ENCODE measurements at regions not wholly inside any gene's neighbourhood (a gene's known extent, or its start where the extent isn't known, plus 50 kb on each side); places are given as distances from the start of the nearest gene placed in this dataset.
"Not testable (repeated sequence)": the region's sequence is repeated elsewhere in the genome, so short reads cannot be mapped to it uniquely, and the experiment has no call there.

DNA sequence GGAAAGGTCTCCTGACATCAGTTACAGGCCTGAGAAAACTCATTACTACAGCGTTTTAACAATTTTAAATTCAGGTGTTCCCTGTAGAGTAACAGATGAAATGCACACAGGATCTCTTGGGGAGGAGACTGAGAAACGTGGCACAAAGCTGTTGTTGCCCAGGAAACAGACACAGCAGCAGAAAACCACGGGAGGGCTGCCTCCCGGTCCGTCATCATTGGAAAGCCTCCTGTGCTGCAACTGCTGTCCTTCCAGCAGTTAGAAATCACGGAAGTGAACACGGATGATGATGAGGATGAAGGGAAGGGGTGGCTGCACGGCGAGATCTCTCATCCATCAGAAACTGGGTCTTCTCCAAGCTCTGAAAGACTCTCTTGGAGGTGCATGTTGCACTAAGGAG, 94.6 kb upstream of the RNF32 start:
- DNase-seq, result no peak

DNA sequence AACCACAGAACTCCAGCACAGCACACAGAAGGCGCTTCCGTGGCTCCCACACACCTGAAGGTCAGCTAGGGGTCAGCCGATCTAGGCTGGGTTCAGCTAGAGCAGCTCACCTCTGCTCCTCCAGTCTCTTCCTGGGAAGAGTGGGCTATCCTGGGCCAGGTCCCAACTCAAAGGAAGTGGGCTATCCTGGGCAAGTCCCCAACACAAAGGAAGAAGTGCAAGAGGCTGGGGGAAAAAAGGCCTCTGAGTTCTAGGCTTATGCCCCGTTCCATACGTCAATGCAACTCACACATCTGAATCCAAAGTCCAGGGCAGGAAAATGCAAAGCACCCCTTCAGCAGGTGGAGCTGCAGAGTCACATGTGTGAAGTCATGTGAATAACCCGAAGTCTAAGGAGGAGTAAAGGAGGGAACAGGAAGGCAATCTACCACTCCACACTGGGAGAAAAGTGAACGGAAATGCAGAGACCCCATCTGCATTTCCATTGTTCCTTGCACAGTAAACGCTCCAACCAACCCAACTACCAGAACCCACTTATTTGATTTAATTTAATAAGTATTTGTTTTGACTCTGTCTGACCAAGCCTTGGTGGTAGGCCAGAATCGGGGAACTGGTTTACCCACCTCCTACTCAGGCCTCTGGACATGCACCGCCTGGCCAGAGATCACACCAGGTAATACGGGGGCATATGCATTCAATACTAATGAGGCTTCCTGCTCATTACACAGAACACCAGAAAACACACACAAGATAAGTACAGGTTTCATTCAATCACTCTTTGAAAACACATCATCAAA, 95.5 kb upstream of the RNF32 start:
- DNase-seq, result no peak

DNA sequence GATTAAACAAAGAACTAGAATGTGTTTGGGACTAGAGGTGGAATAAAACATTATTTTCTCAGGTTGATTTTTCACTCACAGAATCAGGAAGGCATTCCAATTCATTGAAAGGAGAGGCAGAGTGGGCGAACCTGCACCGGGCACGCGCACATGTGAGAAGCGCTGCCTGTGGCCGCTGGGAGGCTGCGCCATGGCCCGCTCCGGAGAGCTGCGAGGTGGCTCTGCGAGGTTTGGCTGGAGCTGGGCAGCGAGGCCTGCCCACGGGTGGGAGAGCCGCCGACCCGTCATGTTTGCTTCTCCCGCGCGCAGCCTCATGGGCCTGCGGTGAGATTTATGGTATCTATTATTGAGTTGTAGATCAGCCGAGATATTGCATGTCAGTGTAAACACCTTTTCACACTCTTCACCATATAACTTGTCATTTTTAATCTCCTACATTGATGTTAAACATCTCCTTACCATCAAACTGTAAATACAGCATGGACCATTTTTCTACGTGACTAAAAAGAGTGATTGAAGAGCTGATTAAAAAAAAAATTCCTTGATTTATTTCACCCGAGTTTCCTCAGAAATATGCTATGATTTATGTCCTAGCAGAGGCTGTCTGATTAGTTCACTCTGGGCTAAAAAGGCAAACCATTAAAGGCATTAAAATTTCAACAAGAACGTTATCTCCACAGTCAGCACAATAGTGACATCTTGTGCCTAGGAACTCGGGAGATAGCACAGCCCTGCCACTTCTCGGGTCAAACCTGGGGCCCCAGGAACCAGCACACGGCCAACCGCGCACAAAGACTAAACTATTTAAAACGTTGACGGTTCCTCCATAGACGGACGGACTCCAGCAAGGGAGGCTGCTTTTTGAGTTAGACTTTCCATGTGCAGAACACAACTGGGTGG, 96.6 kb upstream of the RNF32 start:
- DNase-seq, result no peak

DNA sequence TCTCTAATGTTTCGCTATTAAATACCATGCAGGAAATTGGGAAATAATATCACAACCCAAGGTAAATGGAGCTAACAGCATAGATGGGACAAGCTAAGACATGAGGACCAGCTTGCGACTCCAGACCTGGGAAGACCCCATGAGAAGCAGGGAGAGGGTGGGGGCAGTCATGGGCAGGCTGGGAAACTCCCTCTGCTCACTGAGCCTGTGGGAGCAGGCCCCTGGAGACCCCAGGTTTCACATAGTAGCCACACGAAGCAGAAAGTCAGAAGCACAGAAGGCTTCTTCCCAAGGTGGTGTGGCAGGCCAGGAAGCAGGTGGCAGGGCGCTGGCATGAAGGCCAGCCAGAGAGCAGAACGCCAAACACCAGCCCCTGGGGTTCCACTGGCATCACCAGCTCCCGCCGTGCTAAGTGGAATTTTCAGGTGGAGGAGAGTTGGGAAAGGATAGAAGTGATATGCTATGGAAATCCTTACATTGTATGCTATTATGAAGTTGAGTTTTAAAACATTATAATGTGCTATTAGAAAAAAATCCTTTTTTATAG, 99.9 kb upstream of the RNF32 start:
- no peak for DNase-seq

DNA sequence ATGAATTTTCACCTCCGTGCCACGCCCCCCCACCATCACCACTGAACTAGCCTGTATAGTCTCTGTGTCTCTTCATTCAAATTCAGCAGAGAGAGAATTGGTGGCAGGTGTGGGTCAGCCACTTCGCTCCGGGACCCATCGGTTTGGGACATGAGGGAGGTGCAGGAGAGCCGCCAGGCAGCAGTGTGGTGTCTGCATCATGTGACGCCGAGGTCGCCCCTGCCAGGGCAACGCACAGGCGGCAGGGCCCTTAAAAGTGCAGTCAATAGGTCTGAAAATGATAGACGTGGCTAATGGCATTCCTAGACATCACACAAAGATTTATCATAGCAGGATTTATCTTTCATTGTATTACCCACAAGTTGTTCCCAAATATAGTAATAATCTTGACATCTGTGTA, 100.6 kb upstream of the RNF32 start:
- DNase-seq, result no peak

DNA sequence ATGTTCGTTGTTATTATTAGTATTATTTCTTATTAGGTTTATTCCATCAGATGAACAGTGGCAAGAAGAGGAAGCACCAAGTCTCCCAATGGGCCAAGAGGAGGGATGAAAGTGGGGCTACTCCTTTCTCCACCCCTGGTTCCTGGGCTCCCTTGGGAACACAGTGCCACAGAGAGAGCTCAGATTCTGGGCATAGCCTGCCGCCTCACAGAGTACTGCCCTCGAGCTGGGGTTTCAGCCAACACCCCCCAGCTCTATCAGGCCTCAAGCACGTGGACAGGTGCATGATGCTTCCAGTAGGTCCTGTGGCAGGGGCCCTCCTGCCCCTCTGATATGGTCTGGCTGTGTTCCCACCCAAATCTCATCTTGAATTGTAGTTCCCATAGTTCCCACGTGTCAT, 103.6 kb upstream of the RNF32 start:
- DNase-seq, result no peak

DNA sequence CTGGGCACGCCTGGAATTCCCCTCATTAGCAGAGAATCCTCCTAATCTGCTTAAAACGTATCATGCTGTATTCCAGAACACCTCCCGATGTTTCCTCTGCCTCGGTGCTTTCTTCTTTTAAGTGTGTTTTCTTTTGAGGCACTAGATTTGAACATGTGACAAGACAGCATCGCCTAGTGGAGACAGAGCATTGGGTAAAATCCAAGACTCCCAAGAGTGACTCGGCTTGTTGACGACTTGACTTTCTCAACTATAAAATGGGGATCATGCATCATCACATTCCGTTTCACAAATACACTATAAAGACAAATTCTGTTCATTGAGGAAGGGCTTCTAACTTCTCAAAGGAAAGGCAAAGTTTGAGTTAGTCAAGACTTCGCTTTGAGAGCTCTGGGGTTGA, 105.6 kb upstream of the RNF32 start:
- DNase-seq, result no peak

DNA sequence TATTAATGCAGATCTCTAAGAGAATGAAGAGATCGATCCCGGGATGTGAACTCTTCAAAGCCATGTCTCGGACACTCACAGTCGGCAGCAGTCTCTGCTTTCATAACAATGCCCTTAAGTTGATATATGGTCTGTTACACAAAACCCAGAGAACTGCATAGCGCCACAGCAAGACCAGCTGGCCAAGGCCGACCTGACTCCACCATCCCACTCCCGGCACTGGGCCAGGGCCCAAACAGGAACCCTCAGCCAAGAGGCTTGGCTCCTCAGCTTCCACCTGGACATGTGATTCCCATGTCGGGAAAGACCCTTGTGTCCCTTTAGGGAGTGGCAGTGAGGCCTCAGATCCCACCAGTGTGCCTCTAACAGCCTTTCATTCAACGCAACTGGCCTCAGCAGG, 106.6 kb upstream of the RNF32 start:
- DNase-seq, result no peak

DNA sequence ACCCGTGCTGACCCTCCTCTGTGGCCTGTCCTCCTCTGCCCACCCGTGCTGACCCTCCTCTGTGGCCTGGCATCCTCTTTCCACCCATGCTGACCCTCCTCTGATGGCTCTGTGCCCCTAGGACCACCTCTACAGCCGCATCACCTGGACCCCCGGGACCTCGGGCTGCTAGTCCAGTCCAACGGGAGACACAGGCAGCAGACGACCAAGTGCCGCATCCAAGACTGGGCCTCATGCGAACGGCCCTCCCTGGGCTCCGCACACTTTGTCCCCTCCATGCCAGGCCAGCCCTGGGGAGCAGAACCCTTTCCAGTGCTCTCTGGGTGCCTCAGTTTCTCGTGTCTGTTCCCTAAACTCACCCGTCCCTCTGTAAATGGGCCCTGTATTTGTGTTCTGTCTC, 107.2 kb upstream of the RNF32 start:
- no peak for DNase-seq

DNA sequence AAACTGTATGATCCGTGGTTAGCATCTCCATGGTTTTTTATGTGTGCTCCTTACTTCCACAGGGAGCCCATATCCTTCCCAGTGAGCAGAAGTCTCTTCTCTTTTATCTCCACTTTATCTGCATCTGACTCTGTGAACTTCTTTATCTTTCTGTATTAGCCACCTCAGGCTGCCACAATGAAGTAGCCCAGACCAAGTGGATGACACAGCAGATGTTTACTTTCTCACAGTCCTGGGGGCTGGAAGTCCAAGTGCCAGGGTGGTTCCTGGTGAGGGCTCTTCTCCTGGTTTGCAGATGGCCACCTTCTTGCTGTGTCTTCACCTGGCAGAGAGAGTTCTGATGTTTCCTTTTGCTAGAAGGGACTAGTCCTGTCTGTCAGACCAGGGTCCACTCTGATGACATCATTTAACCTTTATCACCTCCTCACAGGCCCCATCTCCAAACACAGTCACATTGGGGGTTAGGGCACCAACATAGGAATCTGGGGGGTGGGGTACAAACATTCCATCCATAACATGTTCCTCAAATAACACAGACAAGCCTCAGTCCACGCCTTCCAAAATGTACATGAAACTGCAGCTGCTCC, 108.5 kb upstream of the RNF32 start:
- DNase-seq, result no peak

DNA sequence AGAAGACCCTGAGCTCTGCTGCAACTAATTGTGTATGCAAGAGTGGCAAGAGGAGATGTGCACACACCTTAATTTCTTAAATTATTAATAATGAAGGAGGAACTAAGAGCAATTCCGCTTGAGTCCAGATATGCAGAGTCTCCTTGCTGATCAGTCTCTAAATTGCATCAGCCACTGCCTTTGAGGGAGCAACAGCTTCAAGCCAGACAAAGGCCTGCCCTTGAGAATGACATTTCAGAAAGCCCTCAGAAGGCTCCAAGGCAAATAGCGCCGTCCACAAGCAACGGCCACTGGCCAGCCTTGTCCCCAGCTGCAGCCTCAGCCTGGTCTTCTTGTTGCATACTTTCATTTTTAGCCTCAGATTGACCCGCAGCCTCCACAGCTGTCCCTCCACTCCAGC, 110.6 kb upstream of the RNF32 start:
- DNase-seq, result no peak

DNA sequence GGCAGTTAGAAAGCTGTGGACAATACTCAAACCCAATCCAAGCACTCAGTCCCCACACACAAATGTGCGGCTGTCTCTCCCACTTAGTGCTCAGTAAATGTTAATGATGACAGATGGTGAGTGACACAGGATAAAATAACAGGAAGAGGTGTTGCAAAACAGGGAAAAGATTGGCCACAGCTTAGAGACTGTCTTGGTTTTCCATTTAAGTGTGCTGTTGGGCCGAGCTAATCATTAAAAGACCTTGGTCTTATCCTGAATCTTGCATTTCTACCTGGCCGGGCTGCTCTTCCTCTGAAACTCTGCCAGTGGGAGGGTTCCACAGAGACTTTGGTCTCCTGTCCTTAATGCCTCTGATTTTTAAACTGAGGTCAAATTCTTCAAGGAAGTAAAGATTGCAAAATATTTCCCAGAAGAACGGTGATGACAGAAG, 113.1 kb upstream of the RNF32 start:
- no peak for DNase-seq

DNA sequence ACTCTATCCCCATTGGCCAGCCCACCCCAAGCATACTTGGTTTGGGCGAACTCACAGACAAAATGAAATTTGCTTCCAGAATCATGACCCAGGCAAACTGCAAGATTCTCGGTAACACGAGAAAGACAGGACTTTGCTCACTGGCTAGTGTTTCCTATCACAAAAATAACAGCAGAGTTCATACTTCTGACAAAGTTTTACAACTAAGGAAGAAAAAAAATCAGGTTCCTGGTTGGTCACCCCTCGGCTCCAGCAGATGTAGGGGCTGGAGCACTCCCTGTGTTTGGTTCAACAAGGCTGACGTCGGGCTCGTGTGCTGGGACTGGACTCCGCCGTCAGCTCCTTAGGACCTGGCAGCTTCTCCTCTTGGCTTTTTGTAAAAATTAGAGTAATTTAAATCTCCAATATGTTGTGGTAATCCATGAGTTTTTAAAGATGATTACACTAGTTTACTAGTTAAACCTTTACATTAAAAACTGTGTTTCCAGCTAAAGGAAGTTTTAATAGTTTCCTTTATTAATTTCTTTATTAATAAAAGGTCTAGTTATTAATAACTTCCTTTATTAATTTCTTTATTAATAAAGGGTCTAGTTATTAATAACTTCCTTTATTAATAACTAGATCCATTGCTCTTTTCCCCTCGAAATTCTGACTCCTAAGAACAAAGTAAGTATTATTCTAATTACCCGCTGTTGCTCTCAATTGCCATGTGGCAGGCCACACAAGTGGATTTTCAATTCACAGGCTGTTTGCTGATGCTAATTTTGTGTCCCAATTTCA, 115.6 kb upstream of the RNF32 start:
- no peak for DNase-seq

DNA sequence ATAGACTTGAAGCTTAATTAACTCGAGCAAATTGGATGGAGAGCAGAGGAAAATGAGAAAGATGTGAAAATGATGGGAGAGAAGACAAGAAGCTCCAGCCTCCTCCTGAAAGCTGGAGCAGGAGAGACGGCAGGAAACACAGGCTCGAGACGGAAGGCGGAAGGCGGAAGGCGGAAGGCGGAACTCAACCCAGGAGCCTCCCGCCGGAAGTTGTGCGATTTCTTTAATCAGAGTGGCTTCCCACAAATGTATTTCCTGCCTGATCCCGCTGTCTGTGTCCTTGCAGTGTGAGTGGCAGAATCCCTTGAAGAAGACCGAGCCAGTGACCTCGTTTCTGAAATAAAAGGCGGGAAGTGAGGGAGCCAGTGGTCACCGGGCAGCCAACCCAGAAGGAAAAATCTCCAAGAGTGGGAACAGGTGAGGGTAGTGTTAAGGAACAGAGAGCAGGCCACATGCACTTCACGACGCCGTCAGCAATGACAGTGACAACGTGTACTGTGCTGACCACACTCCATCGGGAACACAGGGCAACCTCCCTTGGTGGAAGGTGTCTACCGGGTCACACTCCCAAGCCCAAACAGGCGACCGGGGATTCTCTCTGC, 117.0 kb upstream of the RNF32 start:
- DNase-seq, result no peak

DNA sequence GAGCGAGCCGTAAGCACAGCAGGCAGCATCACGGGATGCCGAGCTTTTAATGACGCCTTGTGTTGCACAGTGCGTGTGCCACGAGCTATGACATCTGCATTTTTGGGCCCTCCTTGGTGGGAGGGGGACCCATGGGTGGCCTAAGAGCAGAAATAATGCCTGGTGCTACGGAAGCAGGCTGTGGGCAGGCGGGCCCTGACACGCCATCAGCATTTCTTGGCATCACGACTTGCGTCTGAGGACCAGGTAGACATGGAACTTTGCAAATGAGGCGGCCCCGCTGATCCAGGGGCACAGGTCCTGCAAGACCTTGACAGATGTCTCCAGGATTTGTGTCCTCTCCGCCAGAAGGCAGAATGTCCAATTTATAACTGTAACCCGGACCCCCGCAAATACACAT, 117.8 kb upstream of the RNF32 start:
- no peak for DNase-seq

DNA sequence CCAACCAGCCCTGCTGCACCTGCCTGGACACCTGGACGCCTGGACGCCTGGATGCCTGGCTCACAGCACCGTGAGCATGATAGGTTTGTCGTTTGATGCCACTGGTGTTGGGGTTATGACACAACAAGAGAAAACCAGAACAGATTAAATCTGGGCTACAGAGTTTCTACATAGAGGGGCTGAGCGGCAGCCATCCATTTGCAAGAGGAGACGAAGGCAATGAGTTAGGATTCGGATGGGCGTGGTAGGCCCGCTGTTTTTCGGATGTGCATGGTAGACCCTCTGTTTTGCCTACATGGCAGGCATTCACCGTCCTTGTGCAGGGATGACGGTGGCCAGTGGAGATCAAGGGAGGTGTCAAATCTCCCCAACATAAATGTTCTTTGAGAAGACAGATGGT, 121.5 kb upstream of the RNF32 start:
- DNase-seq, result no peak

DNA sequence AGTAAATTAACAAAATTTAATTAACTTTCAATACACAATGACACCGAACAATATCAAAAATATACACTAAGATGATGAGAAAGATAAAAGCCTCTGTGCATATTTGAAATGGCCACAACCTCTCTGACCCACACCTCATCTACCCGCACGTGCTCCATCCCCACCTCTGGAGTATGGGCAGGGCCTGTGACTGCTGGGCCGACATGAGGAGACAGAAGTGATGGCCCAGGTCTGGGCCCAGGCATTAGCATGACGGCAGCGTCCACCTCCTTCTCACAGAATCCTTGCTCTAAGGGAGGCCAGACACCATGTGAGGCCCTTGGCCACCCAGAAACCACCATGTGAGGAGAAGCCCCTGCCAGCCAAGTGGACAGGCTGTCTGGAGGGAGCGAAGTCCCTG, 122.1 kb upstream of the RNF32 start:
- DNase-seq, result no peak

DNA sequence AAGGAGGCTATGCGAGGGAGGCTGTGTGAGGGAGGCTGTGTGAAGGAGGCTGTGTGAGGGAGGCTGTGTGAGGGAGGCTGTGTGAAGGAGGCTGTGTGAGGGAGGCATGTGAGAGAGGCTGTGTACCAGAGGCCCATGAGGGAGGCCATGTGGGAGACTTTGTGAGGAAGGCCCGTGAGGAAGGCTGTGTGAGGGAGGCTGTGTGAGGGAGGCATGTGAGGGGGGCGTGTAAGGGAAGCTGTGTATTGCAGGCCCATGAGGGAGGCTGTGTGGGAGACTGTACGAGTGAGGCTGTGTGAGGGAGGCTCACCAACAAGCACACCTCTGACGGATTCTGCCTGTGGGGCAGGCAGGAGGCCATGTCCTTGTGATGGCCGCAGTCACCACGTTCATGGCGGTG, 122.7 kb upstream of the RNF32 start:
- DNase-seq, result not testable (repeated sequence)

DNA sequence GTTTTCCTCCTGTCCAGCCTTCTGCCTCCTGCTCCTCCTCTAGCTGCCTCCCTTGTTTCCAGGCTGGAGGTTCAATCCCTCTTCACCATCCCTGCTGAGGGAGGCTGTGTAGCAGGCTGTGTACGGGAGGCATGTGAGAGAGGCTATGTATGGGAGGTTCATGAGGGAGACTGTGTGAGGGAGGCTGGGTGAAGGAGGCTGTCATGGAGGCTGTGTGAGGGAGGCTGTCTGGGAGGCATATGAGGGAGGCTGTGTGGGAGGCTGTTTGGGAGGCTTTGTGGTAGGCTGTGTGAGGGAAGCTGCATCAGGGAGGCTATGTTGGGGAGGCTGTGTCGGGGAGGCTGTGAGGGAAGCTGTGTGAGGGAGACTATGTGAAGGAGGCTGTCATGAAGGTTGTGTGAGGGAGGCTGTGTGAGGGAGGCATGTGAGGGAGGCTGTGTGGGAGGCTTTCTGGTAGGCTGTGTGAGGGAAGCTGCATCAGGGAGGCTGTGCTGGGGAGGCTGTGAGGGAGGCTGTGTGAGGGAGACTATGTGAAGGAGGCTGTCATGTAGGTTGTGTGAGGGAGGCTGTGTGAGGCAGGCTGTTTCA, 123.7 kb upstream of the RNF32 start:
- DNase-seq, result no peak

DNA sequence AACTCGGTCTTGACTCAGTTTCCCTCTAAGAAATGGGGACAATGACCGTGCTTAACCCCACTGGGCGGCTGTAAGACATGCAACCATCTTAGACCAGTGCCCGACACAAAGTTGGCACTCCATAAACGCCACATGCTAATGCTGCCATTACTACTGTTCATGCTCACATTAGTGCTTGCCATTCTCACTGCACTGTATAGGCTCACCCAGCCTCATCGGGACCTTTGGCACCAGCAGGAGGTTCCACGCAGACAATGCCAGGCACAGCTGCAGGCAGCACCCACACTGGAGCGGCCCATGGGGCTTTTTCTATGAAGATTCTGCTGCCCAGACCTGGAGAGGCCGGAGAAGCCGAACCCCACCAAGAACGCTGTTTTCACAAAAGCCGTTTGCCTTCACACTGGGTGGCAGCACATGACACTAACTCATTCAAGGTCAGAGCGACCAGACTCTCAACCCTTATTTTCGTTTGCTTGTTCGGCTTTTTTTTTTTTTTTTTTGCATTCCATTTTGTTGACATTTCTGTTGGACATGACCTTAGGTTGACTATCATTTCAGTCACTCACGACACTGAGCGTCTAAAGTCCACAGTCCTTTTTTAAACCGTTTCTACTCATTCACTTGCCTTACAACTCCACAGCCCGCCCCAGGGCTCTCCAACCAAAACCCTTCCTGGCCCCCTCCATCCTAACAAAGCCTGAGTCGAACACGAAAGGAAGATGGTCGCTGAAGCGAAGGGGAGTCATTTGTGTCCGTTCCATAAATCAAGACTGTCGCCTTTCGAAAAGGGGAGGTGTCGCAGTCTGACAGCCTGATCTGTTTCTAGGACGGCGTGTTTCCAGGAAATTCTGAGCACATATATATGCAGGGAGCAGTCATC, 124.4 kb upstream of the RNF32 start:
- DNase-seq, result no peak

DNA sequence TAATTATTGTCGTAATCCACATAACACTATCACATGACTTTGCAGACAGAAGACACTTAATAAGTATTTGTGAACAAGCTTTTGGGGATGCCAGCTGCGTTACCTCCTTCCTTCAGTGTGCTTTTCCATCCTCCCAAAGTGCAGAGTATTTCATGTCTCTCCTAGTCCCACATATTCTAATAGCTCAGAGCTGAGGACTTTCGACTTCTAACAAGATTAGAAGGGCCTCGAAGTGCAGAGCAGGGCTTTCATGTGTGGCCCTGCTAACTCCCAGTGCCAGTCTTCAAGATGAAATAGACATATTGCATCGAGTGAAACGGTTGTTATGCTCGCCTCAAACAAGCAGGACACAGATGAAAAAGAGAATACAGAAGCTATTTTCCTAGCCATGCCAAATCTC, 125.7 kb upstream of the RNF32 start:
- no peak for DNase-seq

Data from MV-4-11 (cell line).